K562 (cell line): ENCODE measurements at regions not wholly inside any gene's neighbourhood (a gene's known extent, or its start where the extent isn't known, plus 50 kb on each side); places are given as distances from the start of the nearest gene placed in this dataset.

Experiments used
- CBX8 ChIP-seq: fragments of 200-600 bp; sonication (generic); IDR thresholded peaks from 2 replicates; pipeline ENCODE4 v1.6.1; 2012; ENCODE audit warnings: borderline replicate concordance, mixed run types, low read depth, mild to moderate bottlenecking, moderate library complexity, mixed read lengths, low read length, control low read depth, inconsistent platforms; ENCODE audit not compliant: poor library complexity, severe bottlenecking; ENCODE audit errors: extremely low read depth
- CHAMP1 ChIP-seq: fragments of 450-650 bp; IDR thresholded peaks from 2 replicates; pipeline ENCODE4 v1.6.1; 2016; ENCODE audit warnings: mild to moderate bottlenecking
- TARDBP ChIP-seq: fragments of 450-650 bp; IDR thresholded peaks from 2 replicates; pipeline ENCODE4 v1.6.1; 2016
- TF ChIP-seq, protein P1 (sequence below): sonication (generic); formaldehyde crosslinking; IDR thresholded peaks from 2 replicates; pipeline ENCODE4 v1.8.1; 2023; ENCODE audit warnings: mild to moderate bottlenecking, missing genetic modification reagents
- TF ChIP-seq, protein P2 (sequence below): fragments of 450-650 bp; IDR thresholded peaks from 2 replicates; pipeline ENCODE4 v1.6.1; 2017; ENCODE audit warnings: mild to moderate bottlenecking, moderate library complexity
- TF ChIP-seq, protein P3 (sequence below), 2 experiments: IDR thresholded peaks in 1 of 2; conservative IDR thresholded peaks in 1 of 2; 2 replicates each; pipeline ENCODE4 v1.6.1; 2016; ENCODE audit warnings: low read depth in 2 of 2, mild to moderate bottlenecking in 1 of 2, missing compliant biosample characterization in 1 of 2, missing genetic modification characterization in 1 of 2, moderate library complexity in 1 of 2

GRCh38 chr4:90025248-90025647 lies 101.9 kb upstream of the CCSER1 start (continued):
- no peak for TF ChIP-seq CHAMP1
- TF ChIP-seq, protein P1, sequence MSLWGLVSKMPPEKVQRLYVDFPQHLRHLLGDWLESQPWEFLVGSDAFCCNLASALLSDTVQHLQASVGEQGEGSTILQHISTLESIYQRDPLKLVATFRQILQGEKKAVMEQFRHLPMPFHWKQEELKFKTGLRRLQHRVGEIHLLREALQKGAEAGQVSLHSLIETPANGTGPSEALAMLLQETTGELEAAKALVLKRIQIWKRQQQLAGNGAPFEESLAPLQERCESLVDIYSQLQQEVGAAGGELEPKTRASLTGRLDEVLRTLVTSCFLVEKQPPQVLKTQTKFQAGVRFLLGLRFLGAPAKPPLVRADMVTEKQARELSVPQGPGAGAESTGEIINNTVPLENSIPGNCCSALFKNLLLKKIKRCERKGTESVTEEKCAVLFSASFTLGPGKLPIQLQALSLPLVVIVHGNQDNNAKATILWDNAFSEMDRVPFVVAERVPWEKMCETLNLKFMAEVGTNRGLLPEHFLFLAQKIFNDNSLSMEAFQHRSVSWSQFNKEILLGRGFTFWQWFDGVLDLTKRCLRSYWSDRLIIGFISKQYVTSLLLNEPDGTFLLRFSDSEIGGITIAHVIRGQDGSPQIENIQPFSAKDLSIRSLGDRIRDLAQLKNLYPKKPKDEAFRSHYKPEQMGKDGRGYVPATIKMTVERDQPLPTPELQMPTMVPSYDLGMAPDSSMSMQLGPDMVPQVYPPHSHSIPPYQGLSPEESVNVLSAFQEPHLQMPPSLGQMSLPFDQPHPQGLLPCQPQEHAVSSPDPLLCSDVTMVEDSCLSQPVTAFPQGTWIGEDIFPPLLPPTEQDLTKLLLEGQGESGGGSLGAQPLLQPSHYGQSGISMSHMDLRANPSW (CRISPR knock-in tag), result no peak
- no peak for TF ChIP-seq CBX8
- TF ChIP-seq, protein P2, sequence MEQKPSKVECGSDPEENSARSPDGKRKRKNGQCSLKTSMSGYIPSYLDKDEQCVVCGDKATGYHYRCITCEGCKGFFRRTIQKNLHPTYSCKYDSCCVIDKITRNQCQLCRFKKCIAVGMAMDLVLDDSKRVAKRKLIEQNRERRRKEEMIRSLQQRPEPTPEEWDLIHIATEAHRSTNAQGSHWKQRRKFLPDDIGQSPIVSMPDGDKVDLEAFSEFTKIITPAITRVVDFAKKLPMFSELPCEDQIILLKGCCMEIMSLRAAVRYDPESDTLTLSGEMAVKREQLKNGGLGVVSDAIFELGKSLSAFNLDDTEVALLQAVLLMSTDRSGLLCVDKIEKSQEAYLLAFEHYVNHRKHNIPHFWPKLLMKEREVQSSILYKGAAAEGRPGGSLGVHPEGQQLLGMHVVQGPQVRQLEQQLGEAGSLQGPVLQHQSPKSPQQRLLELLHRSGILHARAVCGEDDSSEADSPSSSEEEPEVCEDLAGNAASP, result no peak
- TF ChIP-seq, protein P3, sequence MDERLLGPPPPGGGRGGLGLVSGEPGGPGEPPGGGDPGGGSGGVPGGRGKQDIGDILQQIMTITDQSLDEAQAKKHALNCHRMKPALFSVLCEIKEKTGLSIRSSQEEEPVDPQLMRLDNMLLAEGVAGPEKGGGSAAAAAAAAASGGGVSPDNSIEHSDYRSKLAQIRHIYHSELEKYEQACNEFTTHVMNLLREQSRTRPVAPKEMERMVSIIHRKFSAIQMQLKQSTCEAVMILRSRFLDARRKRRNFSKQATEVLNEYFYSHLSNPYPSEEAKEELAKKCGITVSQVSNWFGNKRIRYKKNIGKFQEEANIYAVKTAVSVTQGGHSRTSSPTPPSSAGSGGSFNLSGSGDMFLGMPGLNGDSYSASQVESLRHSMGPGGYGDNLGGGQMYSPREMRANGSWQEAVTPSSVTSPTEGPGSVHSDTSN (CRISPR knock-in tag; IDR thresholded peaks at IDR 0.05; ENCODE audit: low read depth), result no peak
- TF ChIP-seq, protein P3 (tag; conservative IDR thresholded peaks at IDR 0.05; ENCODE audit: low read depth), result no peak
- no peak for TF ChIP-seq TARDBP
